ENCODE measurements at regions not wholly inside any gene's neighbourhood (a gene's known extent, or its start where the extent isn't known, plus 50 kb on each side); places are given as distances from the start of the nearest gene placed in this dataset.

DNA sequence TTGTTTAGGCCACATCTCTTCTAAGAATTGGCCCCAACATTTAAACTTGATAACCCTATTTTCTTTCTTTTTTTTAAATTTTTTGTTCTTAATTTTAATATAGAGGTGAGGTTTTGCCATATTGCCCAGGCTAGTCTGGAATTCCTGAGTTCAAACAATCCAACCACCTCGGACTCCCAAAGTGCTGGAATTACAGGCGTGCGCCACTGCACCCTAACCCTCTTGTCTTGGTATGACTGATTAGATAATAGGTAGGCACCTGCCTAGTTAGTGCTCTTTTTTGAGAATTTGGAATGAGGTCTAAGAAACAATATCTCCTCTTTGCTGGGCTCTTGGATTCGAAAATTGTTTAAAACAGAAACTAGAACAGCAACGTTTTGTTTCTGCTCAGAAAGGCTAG lies 116.4 kb upstream of the GOLGA6L6 start:
- no peak overlapping the region for H3K23ac ChIP-seq (ENCODE audit: insufficient read length)
- H2AFZ ChIP-seq (ENCODE audit: low read length), result no peak overlapping the region
- H3K4me2 ChIP-seq (ENCODE audit: insufficient read depth in 1 of 2, low read depth in 2 of 2, low read length in 2 of 2), result no peak overlapping the region
- CTCF ChIA-PET (ENCODE audit: partially characterized antibody), result no interaction called here
- no peak overlapping the region for H4K5ac ChIP-seq (ENCODE audit: insufficient read length, low read depth, low read length)
- 57% methylated on average over 5 of the region's 5 CpGs; no CpG with 5 or more reads in 1 of the 2 experiments for WGBS, 2 experiments (ENCODE audit: extremely low coverage in 1 of 2, insufficient coverage in 1 of 2, insufficient read length in 1 of 2, insufficient replicate concordance in 2 of 2, low coverage in 1 of 2, low lambda C conversion rate in 2 of 2, missing lambda C conversion rate in 1 of 2)
- no peaks in the 10 kb centered on the region for H3K23me2 ChIP-seq (ENCODE audit: low read depth, low read length)
- TF ChIP-seq RBBP5 (IDR thresholded peaks at IDR 0.05; ENCODE audit: borderline replicate concordance, low read depth, low read length), result no peak
- no peak overlapping the region for H2BK12ac ChIP-seq (ENCODE audit: low read depth, low read length)
- no peak overlapping the region for H3K27ac ChIP-seq (ENCODE audit: low read depth, low read length)
- H3K9me3 ChIP-seq (ENCODE audit: insufficient read depth in 2 of 2, low read depth in 1 of 2, low read length in 1 of 2), result peaks cover 18 to 28% of the 10 kb centered on the region in 2 experiments
- no peak overlapping the region for H2BK15ac ChIP-seq (ENCODE audit: low read length)
- no peak overlapping the region for H4K91ac ChIP-seq (replicated peaks; ENCODE audit: insufficient read length, low read length)
- no peaks in the 10 kb centered on the region for H3K79me2 ChIP-seq (ENCODE audit: control insufficient read depth in 1 of 2, insufficient read depth in 2 of 2, low read length in 2 of 2)
- H2BK120ac ChIP-seq (replicated peaks; ENCODE audit: low read depth, low read length), result no peak overlapping the region
- no peak overlapping the region for H3K56ac ChIP-seq (replicated peaks; ENCODE audit: insufficient read length, low read depth, low read length)
- no peak overlapping the region for H2BK20ac ChIP-seq (ENCODE audit: low read length)
- no peaks in the 10 kb centered on the region for H3K79me1 ChIP-seq (ENCODE audit: low read depth, low read length)
- FAIRE-seq (no peak), DNase-seq (ENCODE audit: low read depth in 1 of 2, low spot score in 2 of 2) (no peak)
- no peaks in the 10 kb centered on the region for H3K27me3 ChIP-seq (replicated peaks in 1 of 4; ENCODE audit: control insufficient read depth in 3 of 4, extremely low read depth in 1 of 4, insufficient read depth in 3 of 4, low read length in 3 of 4)
- no peak overlapping the region for H3K4ac ChIP-seq (replicated peaks; ENCODE audit: insufficient read length, low read depth, low read length)
- H3K4me1 ChIP-seq (replicated peaks in 1 of 4; ENCODE audit: control insufficient read depth in 3 of 4, insufficient read depth in 4 of 4, low read length in 3 of 4), result no peaks in the 10 kb centered on the region
- no peak overlapping the region for H3K18ac ChIP-seq (ENCODE audit: extremely low read depth, low read length)
- no peaks in the 10 kb centered on the region for H3K36me3 ChIP-seq (ENCODE audit: control insufficient read depth in 2 of 4, insufficient read depth in 4 of 4, low read length in 3 of 4)
- no peak overlapping the region for H2AK5ac ChIP-seq (ENCODE audit: low read depth, low read length)
- H2BK5ac ChIP-seq (ENCODE audit: low read depth, low read length), result no peak overlapping the region
- POLR2A ChIA-PET (ENCODE audit: partially characterized antibody), result no interaction called here
- H3K9ac ChIP-seq (replicated peaks in 1 of 4; ENCODE audit: extremely low read depth in 1 of 4, low read depth in 3 of 4, low read length in 3 of 4), result no peak overlapping the region
- no peak overlapping the region for H3K14ac ChIP-seq (ENCODE audit: insufficient read length)
- H4K20me1 ChIP-seq (replicated peaks in 1 of 2; ENCODE audit: control insufficient read depth in 1 of 2, insufficient read depth in 2 of 2, low read length in 2 of 2), result no peaks in the 10 kb centered on the region
- H4K8ac ChIP-seq (ENCODE audit: extremely low read depth, insufficient read depth, low read length), result no peak overlapping the region
- H3K4me3 ChIP-seq (ENCODE audit: extremely low read depth in 1 of 4, insufficient read depth in 2 of 4, low read depth in 3 of 4, low read length in 4 of 4), result no peak overlapping the region

Measured in H1 (cell line).